ENCODE measurements at regions not wholly inside any gene's neighbourhood (a gene's known extent, or its start where the extent isn't known, plus 50 kb on each side); places are given as distances from the start of the nearest gene placed in this dataset.

- TF ChIP-seq POLR2A (IDR thresholded peaks at IDR 0.05; ENCODE audit: low read length) = no peak
- TF ChIP-seq POLR2AphosphoS2 (conservative IDR thresholded peaks at IDR 0.05; ENCODE audit: low read length) = no peak
- TF ChIP-seq CTCF (IDR thresholded peaks at IDR 0.05) = no peak
- no peak for TF ChIP-seq EHMT2 (IDR thresholded peaks at IDR 0.05; ENCODE audit: low read depth)
- TF ChIP-seq, protein P1, sequence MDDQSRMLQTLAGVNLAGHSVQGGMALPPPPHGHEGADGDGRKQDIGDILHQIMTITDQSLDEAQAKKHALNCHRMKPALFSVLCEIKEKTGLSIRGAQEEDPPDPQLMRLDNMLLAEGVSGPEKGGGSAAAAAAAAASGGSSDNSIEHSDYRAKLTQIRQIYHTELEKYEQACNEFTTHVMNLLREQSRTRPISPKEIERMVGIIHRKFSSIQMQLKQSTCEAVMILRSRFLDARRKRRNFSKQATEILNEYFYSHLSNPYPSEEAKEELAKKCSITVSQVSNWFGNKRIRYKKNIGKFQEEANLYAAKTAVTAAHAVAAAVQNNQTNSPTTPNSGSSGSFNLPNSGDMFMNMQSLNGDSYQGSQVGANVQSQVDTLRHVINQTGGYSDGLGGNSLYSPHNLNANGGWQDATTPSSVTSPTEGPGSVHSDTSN (IDR thresholded peaks at IDR 0.05) = no peak
Measured at GRCh38 chr5:73376618-73377170, 71.9 kb downstream of the FOXD1 start.

Data from A549 (cell line).